GM10266 (cell line): ENCODE measurements at regions not wholly inside any gene's neighbourhood (a gene's known extent, or its start where the extent isn't known, plus 50 kb on each side); places are given as distances from the start of the nearest gene placed in this dataset.

Source experiments
- DNase-seq: peaks from one replicate; pipeline ENCODE4 v3.0.0; 2012; ENCODE audit errors: extremely low spot score
- CTCF ChIP-seq: IDR thresholded peaks from 2 replicates; pipeline ENCODE4 v1.5.1; 2012; ENCODE audit warnings: mild to moderate bottlenecking, low read depth; ENCODE audit not compliant: control insufficient read depth, insufficient read depth; ENCODE audit errors: missing control alignments

GRCh38 chr22:47341464-47341863 is 579.0 kb downstream of the TBC1D22A start:
- no peak for TF ChIP-seq CTCF
- DNase-seq = no peak

GRCh38 chr22:47340851-47341436 is 578.5 kb downstream of the TBC1D22A start:
- no peak for TF ChIP-seq CTCF
- no peak for DNase-seq

- no peak for TF ChIP-seq CTCF
- DNase-seq = no peak
Measured at GRCh38 chr22:47337161-47337621, 574.7 kb downstream of the TBC1D22A start.

- DNase-seq = no peak
- no peak for TF ChIP-seq CTCF
Measured at GRCh38 chr22:47335958-47336357, 573.5 kb downstream of the TBC1D22A start.

GRCh38 chr22:47335460-47335859 is 573.0 kb downstream of the TBC1D22A start:
- no peak for DNase-seq
- TF ChIP-seq CTCF = no peak

- TF ChIP-seq CTCF = no peak
- no peak for DNase-seq
Measured at GRCh38 chr22:47334601-47335000, 572.2 kb downstream of the TBC1D22A start.

GRCh38 chr22:47333625-47334024 is 571.2 kb downstream of the TBC1D22A start:
- no peak for TF ChIP-seq CTCF
- DNase-seq = no peak
